Kidney epithelial cell (primary cell): ENCODE measurements at regions not wholly inside any gene's neighbourhood (a gene's known extent, or its start where the extent isn't known, plus 50 kb on each side); places are given as distances from the start of the nearest gene placed in this dataset.
"Not testable (repeated sequence)": the region's sequence is repeated elsewhere in the genome, so short reads cannot be mapped to it uniquely, and the experiment has no call there.

Source experiments
- DNase-seq: peaks from one replicate; pipeline ENCODE4 v3.0.0-alpha.2; 2010; ENCODE audit warnings: low read depth
- H3K27me3 ChIP-seq: 2 replicates; pipeline ENCODE4 v1.6.0; 2011; ENCODE audit warnings: low read length; ENCODE audit not compliant: control insufficient read depth, insufficient read depth
- H3K36me3 ChIP-seq: 2 replicates; pipeline ENCODE4 v1.5.1; 2011; ENCODE audit warnings: low read length; ENCODE audit not compliant: control insufficient read depth, insufficient read depth
- H3K4me3 ChIP-seq: 2 replicates; pipeline ENCODE4 v1.5.1; 2011; ENCODE audit warnings: low read depth, mild to moderate bottlenecking, control low read depth, low read length
- TF ChIP-seq, protein P1 (sequence below): IDR thresholded peaks from 2 replicates; pipeline ENCODE4 v1.5.1; 2011; ENCODE audit warnings: mild to moderate bottlenecking, moderate library complexity, low read length, control low read depth, inconsistent platforms; ENCODE audit not compliant: insufficient read depth, poor library complexity, severe bottlenecking

DNA sequence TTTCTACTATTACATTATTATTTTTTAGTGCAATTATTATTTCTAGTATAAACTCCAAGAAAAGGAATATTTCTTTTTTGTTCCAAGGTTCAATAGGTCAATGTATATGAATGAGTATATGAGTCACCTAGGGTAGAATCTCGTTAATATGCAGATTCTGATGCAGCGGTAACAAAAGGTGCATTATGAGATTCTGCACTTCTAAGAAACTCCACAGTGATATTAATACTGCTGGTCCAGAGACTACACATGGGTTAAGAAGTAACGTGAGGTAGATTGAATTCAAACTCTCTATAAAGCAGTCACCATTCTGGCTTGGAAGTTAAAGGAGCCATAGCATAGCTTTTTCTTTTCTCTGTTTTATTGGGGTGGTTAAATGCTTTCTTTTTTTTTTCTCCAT, 596.2 kb upstream of the TBL1XR1 start:
- Histone ChIP-seq H3K4me3 (no peak overlapping the region), H3K36me3 (no peaks in the 10 kb centered on the region), H3K27me3 (no peaks in the 10 kb centered on the region)
- TF ChIP-seq, protein P1, sequence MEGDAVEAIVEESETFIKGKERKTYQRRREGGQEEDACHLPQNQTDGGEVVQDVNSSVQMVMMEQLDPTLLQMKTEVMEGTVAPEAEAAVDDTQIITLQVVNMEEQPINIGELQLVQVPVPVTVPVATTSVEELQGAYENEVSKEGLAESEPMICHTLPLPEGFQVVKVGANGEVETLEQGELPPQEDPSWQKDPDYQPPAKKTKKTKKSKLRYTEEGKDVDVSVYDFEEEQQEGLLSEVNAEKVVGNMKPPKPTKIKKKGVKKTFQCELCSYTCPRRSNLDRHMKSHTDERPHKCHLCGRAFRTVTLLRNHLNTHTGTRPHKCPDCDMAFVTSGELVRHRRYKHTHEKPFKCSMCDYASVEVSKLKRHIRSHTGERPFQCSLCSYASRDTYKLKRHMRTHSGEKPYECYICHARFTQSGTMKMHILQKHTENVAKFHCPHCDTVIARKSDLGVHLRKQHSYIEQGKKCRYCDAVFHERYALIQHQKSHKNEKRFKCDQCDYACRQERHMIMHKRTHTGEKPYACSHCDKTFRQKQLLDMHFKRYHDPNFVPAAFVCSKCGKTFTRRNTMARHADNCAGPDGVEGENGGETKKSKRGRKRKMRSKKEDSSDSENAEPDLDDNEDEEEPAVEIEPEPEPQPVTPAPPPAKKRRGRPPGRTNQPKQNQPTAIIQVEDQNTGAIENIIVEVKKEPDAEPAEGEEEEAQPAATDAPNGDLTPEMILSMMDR: no peak
- no peak for DNase-seq

DNA sequence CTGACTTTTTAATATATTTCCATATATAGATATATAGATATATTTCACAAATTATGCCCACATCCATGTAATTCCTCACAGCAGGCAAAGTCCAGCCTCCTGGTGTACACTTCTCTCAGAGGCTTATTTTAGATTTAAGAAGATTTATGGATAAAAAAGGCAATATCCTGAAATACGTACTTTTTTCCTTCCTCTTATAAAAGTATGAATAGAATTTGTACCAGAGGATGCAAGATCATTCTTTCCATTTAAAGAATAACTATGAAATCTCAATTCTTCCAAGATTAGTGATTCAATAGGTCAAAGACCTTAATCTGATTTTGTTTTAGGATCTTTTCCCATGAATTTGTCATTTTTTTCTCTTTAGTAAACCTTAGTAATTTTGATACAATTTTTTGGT, 597.9 kb upstream of the TBL1XR1 start:
- Histone ChIP-seq H3K27me3 (no peaks in the 10 kb centered on the region), H3K4me3 (no peak overlapping the region), H3K36me3 (no peaks in the 10 kb centered on the region)
- TF ChIP-seq, protein P1: no peak
- DNase-seq: no peak

DNA sequence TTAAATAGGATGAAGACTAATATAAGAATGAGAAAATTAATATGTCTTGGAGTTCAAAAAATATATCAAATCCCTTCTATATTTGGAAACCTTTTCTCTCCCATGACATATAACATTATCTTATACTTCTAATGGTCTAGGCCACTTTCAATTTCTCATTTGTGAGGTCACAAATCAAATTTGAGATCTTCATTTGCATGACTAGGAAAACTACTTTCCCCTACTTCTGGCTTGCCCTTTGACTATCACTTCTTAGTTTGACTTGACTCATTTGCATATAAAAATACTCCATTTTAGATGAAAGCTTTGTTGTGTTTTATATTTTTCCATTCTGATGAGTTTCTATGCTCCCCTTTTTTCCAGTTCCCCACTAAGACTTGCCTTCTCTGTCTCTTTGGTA, 598.6 kb upstream of the TBL1XR1 start:
- H3K36me3 ChIP-seq: no peaks in the 10 kb centered on the region
- TF ChIP-seq, protein P1: no peak

DNA sequence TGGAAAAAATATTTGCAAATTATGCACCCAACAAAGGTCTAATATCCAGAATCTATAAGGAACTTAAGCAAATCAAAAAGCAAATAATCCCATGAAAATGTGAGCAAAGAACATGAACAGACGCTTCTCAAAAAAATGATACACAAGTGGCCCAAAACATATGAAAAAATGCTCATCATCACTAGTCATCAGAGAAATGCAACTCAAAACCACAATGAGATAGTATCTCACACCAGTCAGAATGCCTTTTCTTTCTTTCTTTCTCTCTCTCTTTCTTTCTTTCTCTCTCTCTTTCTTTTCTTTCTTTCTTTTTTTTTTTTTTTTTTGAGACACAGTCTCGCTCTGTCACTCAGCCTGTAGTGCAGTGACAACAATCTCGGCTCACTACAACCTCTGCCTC, 602.9 kb upstream of the TBL1XR1 start:
- not testable (repeated sequence) for H3K36me3 ChIP-seq, H3K27me3 ChIP-seq, H3K4me3 ChIP-seq, DNase-seq

More for the DNA sequence above, 598.6 kb upstream of the TBL1XR1 start:
- no peak for DNase-seq
- Histone ChIP-seq H3K27me3 (no peaks in the 10 kb centered on the region), H3K4me3 (no peak overlapping the region)

DNA sequence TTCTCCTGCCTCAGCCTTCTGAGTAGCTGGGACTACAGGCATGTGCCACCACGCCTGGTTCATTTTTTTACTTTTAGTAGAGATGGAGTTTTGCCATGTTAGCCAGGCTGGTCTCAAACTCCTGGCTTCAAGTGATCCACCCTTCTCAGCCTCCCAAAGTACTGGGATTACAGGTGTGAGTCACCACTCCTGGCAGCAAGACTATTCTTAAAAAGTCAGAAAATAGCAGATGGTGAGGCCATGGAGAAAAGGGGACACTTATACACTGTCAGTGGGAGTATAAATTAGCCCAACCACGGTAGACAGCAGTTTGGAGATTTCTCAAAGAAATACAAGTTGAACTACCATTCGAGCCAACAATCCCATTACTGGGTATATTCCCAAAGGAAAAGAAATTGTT, 603.3 kb upstream of the TBL1XR1 start:
- H3K36me3 ChIP-seq: no peaks in the 10 kb centered on the region
- DNase-seq: no peak
- no peaks in the 10 kb centered on the region for H3K27me3 ChIP-seq
- H3K4me3 ChIP-seq: no peak overlapping the region
- TF ChIP-seq, protein P1: no peak

DNA sequence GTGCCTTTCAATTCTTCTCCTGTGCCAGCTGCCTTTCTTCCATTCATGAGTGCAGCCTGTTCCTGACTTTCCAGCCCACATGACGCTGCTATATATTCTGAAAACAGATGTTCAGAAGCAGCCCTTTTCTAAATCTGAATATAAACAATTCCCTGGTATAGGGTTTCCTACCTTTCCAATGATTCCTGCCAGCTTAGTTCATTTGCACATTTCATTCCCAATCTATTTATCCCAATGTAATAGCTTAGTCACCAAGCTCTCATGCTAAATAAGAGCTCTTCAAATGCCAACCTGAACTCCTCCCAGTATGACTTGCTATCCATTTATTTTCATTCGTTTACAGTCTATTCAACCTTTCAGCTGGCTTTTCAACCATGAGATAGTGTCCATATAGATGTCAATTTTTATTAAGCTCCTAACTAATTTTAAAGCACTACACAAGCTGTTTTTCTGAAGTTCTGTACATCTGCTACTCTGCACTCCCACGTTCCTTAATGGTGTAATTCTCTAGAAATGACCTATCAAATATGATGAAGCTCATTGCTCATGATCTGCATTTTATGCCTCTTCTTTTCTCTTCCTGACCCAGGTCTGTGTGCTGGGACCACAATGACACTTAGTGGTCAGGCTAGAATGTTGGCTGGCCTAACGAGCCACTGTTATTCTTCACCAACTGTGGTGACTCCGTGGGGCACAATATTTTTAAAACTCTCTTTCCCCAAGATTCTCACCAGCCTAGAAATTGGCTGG, 605.0 kb upstream of the TBL1XR1 start:
- TF ChIP-seq, protein P1: no peak
- no peaks in the 10 kb centered on the region for H3K36me3 ChIP-seq
- no peak overlapping the region for H3K4me3 ChIP-seq
- H3K27me3 ChIP-seq: no peaks in the 10 kb centered on the region
- no peak for DNase-seq
